Smooth muscle cell (in vitro differentiated cells): ENCODE measurements at regions not wholly inside any gene's neighbourhood (a gene's known extent, or its start where the extent isn't known, plus 50 kb on each side); places are given as distances from the start of the nearest gene placed in this dataset.

Source experiments
- DNase-seq: peaks from one replicate; lab custom pipeline; 2025; ENCODE audit not compliant: unreplicated experiment; lab: John Stamatoyannopoulos, UW
- H2AFZ ChIP-seq: fragments of 200-600 bp; sonication (generic); 2 replicates; pipeline ENCODE4 v1.6.0; 2016; ENCODE audit warnings: antibody characterized with exemption, low read depth, mild to moderate bottlenecking
- H3F3A ChIP-seq: fragments of 200-600 bp; sonication (generic); 2 replicates; pipeline ENCODE4 v1.6.0; 2017; ENCODE audit warnings: antibody characterized with exemption, low read depth
- H3K27ac ChIP-seq: fragments of 200-600 bp; sonication (generic); 2 replicates; pipeline ENCODE4 v1.5.1; 2016; ENCODE audit warnings: low read depth, mild to moderate bottlenecking
- H3K27me3 ChIP-seq: fragments of 200-600 bp; sonication (generic); 2 replicates; pipeline ENCODE4 v1.6.1; 2016; ENCODE audit warnings: low read depth, mild to moderate bottlenecking
- H3K36me3 ChIP-seq: fragments of 200-600 bp; sonication (generic); 2 replicates; pipeline ENCODE4 v1.5.1; 2016; ENCODE audit warnings: low read depth
- H3K4me1 ChIP-seq: fragments of 200-600 bp; sonication (generic); 2 replicates; pipeline ENCODE4 v1.5.1; 2016; ENCODE audit warnings: low read depth
- H3K4me2 ChIP-seq: fragments of 200-600 bp; sonication (generic); 2 replicates; pipeline ENCODE4 v1.6.0; 2016; ENCODE audit warnings: mild to moderate bottlenecking
- H3K4me3 ChIP-seq: fragments of 200-600 bp; sonication (generic); 2 replicates; pipeline ENCODE4 v1.5.1; 2016; ENCODE audit warnings: mild to moderate bottlenecking
- H3K79me2 ChIP-seq: fragments of 200-600 bp; sonication (generic); 2 replicates; pipeline ENCODE4 v1.6.0; 2016; ENCODE audit warnings: low read depth, mild to moderate bottlenecking
- H3K9ac ChIP-seq: fragments of 200-600 bp; sonication (generic); 2 replicates; pipeline ENCODE4 v1.6.0; 2016; ENCODE audit warnings: low read depth
- H3K9me3 ChIP-seq: fragments of 200-600 bp; sonication (generic); replicated peaks from 2 replicates; pipeline ENCODE4 v1.5.1; 2016; ENCODE audit warnings: low read depth
- H4K20me1 ChIP-seq: fragments of 200-600 bp; sonication (generic); 2 replicates; pipeline ENCODE4 v1.6.0; 2016; ENCODE audit warnings: low read depth
- CTCF ChIP-seq: fragments of 200-600 bp; sonication (generic); IDR thresholded peaks from 2 replicates; pipeline ENCODE4 v1.5.1; 2017; ENCODE audit warnings: borderline replicate concordance, mild to moderate bottlenecking, antibody characterized with exemption; ENCODE audit not compliant: insufficient read depth, poor library complexity, severe bottlenecking
- WGBS: methylation state at CpG from one replicate; pipeline ENCODE4 v1.1.7; 2016; ENCODE audit warnings: low lambda C conversion rate; 5-methylcytosine and 5-hydroxymethylcytosine counted together

DNA sequence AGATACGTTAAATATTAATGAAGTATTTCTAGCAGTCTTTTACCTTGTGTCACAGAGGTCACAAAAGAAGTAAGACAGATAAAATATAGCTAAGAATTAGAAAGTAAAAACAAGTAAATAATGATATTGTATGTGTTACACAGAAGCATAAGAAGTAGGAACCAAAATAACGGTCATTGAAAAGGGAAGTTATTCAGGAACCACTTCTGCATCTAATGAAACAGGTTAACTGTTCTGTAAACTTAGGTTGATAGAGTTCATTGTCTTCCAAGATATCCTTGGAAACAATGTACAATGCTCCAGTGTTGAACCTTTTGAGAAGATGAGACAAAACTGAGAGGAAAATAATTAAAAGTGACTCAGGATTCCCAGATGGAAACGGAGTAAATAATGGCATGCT, 57.1 kb upstream of the CD302 start:
- H3F3A ChIP-seq = no peaks in the 10 kb centered on the region
- no peak for DNase-seq
- WGBS = 93% methylated on average over 3 of the region's 3 CpGs
- H3K9ac ChIP-seq = no peak overlapping the region
- H3K4me2 ChIP-seq = no peak overlapping the region
- H3K4me3 ChIP-seq = no peak overlapping the region
- TF ChIP-seq CTCF = no peak
- H3K27me3 ChIP-seq = peaks cover 29% of the 10 kb centered on the region
- H3K79me2 ChIP-seq = no peaks in the 10 kb centered on the region
- H4K20me1 ChIP-seq = no peaks in the 10 kb centered on the region
- no peaks in the 10 kb centered on the region for H3K36me3 ChIP-seq
- no peaks in the 10 kb centered on the region for H3K9me3 ChIP-seq
- peaks cover 9% of the 10 kb centered on the region for H3K4me1 ChIP-seq
- H3K27ac ChIP-seq = no peak overlapping the region
- H2AFZ ChIP-seq = no peak overlapping the region

GRCh38 chr2:159854481-159854880, 56.5 kb upstream of the CD302 start:
- Histone ChIP-seq H3K4me3 (no peak overlapping the region), H3K79me2 (no peaks in the 10 kb centered on the region), H3K4me2 (no peak overlapping the region), H3K27me3 (peaks cover 23% of the 10 kb centered on the region), H3K27ac (no peak overlapping the region), H3K9ac (no peak overlapping the region), H2AFZ (no peak overlapping the region), H4K20me1 (no peaks in the 10 kb centered on the region), H3K9me3 (no peaks in the 10 kb centered on the region), H3K4me1 (peaks cover 9% of the 10 kb centered on the region), H3F3A (no peaks in the 10 kb centered on the region), H3K36me3 (no peaks in the 10 kb centered on the region)
- WGBS = 89% methylated on average over 3 of the region's 3 CpGs
- DNase-seq = no peak
- no peak for TF ChIP-seq CTCF

GRCh38 chr2:159853101-159853500, 55.1 kb upstream of the CD302 start:
- Histone ChIP-seq H3K36me3 (no peaks in the 10 kb centered on the region), H3F3A (no peaks in the 10 kb centered on the region), H3K27ac (no peak overlapping the region), H3K4me2 (no peak overlapping the region), H3K4me1 (peaks cover 9% of the 10 kb centered on the region), H4K20me1 (no peaks in the 10 kb centered on the region), H3K9ac (no peak overlapping the region), H2AFZ (no peak overlapping the region), H3K27me3 (peaks cover 13% of the 10 kb centered on the region), H3K9me3 (no peaks in the 10 kb centered on the region), H3K4me3 (no peak overlapping the region), H3K79me2 (no peaks in the 10 kb centered on the region)
- no peak for DNase-seq
- TF ChIP-seq CTCF = no peak
- 94% methylated on average over 4 of the region's 4 CpGs for WGBS

- no peaks in the 10 kb centered on the region for H3K9me3 ChIP-seq
- peaks cover 13% of the 10 kb centered on the region for H3K27me3 ChIP-seq
- 96% methylated on average over 2 of the region's 2 CpGs for WGBS
- TF ChIP-seq CTCF = no peak
- no peaks in the 10 kb centered on the region for H4K20me1 ChIP-seq
- no peaks in the 10 kb centered on the region for H3F3A ChIP-seq
- DNase-seq = no peak
- H3K4me3 ChIP-seq = no peak overlapping the region
- H2AFZ ChIP-seq = no peak overlapping the region
- H3K79me2 ChIP-seq = no peaks in the 10 kb centered on the region
- no peaks in the 10 kb centered on the region for H3K36me3 ChIP-seq
- no peak overlapping the region for H3K9ac ChIP-seq
- no peak overlapping the region for H3K4me2 ChIP-seq
- H3K4me1 ChIP-seq = peaks cover 7% of the 10 kb centered on the region
- H3K27ac ChIP-seq = no peak overlapping the region
Measured at GRCh38 chr2:159851941-159852340, 53.9 kb upstream of the CD302 start.
